PC-9 (cell line): ENCODE measurements at regions not wholly inside any gene's neighbourhood (a gene's known extent, or its start where the extent isn't known, plus 50 kb on each side); places are given as distances from the start of the nearest gene placed in this dataset.

Experiments used
- BruUV-seq: library from RNA; stranded (reverse); fragments of 400-500 nt; replicated peaks from 2 replicates; lab custom pipeline; 2021; lab: Mats Ljungman, UMichigan
- CTCF ChIA-PET: fragments of 300-600 bp; sonication (Branson Sonifier 250); formaldehyde crosslinking; loops from one replicate; lab custom pipeline; 2022; ENCODE audit warnings: antibody characterized with exemption; lab: Charles Lee
- POLR2A ChIA-PET: fragments of 300-600 bp; sonication (Branson Sonifier 250); formaldehyde crosslinking; loops from one replicate; lab custom pipeline; 2022; ENCODE audit warnings: antibody characterized with exemption; ENCODE audit not compliant: unreplicated experiment; lab: Charles Lee
- DNase-seq, 2 experiments: peaks; one replicate each; pipeline versions ENCODE4 v3.0.0 to v3.0.0-alpha.2; 2015 to 2022; ENCODE audit warnings: mixed read lengths in 1 of 2
- H2AFZ ChIP-seq: fragments of 200-600 bp; sonication (generic); 2 replicates; pipeline ENCODE4 v1.8.1; 2017; ENCODE audit warnings: antibody characterized with exemption
- H3F3A ChIP-seq: fragments of 200-600 bp; sonication (generic); 2 replicates; pipeline ENCODE4 v1.8.1; 2017; ENCODE audit warnings: antibody characterized with exemption, mild to moderate bottlenecking, low read depth; ENCODE audit not compliant: insufficient read depth
- H3K27ac ChIP-seq: fragments of 200-600 bp; sonication (generic); 2 replicates; pipeline ENCODE4 v1.6.1; 2016; ENCODE audit warnings: mixed run types
- H3K27me3 ChIP-seq: fragments of 200-600 bp; sonication (generic); 2 replicates; pipeline ENCODE4 v1.6.1; 2016; ENCODE audit warnings: low read depth, mixed run types; ENCODE audit not compliant: insufficient read depth
- H3K36me3 ChIP-seq: fragments of 200-600 bp; sonication (generic); 2 replicates; pipeline ENCODE4 v1.6.1; 2016; ENCODE audit warnings: low read depth, mixed run types
- H3K4me1 ChIP-seq: fragments of 200-600 bp; sonication (generic); replicated peaks from 2 replicates; pipeline ENCODE4 v1.6.1; 2016; ENCODE audit warnings: mixed run types; ENCODE audit not compliant: insufficient read depth
- H3K4me2 ChIP-seq: fragments of 200-600 bp; sonication (generic); 2 replicates; pipeline ENCODE4 v1.6.1; 2017; ENCODE audit warnings: mixed run types
- H3K4me3 ChIP-seq: fragments of 200-600 bp; sonication (generic); 2 replicates; pipeline ENCODE4 v1.6.1; 2016; ENCODE audit warnings: mixed run types
- H3K79me2 ChIP-seq: fragments of 200-600 bp; sonication (generic); 2 replicates; pipeline ENCODE4 v1.6.1; 2017; ENCODE audit warnings: low read depth, mixed run types
- H3K9me2 ChIP-seq: fragments of 200-600 bp; sonication (generic); 2 replicates; pipeline ENCODE4 v1.8.1; 2017; ENCODE audit warnings: mild to moderate bottlenecking; ENCODE audit not compliant: insufficient read depth
- H3K9me3 ChIP-seq: fragments of 200-600 bp; sonication (generic); 2 replicates; pipeline ENCODE4 v1.8.1; 2016; ENCODE audit warnings: low read depth; ENCODE audit not compliant: insufficient read depth
- H4K20me1 ChIP-seq: fragments of 200-600 bp; sonication (generic); 2 replicates; pipeline ENCODE4 v1.8.1; 2017; ENCODE audit not compliant: insufficient read depth
- CTCF ChIP-seq: fragments of 200-600 bp; sonication (generic); conservative IDR thresholded peaks from 2 replicates; pipeline ENCODE4 v1.6.1; 2017; ENCODE audit warnings: mixed run types, antibody characterized with exemption, mild to moderate bottlenecking, moderate library complexity
- EZH2 ChIP-seq: fragments of 200-600 bp; sonication (generic); IDR thresholded peaks from 2 replicates; pipeline ENCODE4 v1.8.0; 2017; ENCODE audit warnings: antibody characterized with exemption, low read depth
- intact Hi-C: fragments of 100-400 bp; cut with micrococcal nuclease; formaldehyde crosslinking; loops from one replicate; pipeline ENCODE4 v1.10.0; 2022; ENCODE audit not compliant: unreplicated experiment

GRCh38 chr12:116466536-116466935 lies 92.6 kb upstream of the MAP1LC3B2 start:
- intact Hi-C loops = no loop called here
- no peak overlapping the region for H3K4me3 ChIP-seq
- TF ChIP-seq EZH2 (no peak), CTCF (no peak)
- H4K20me1 ChIP-seq = no peaks in the 10 kb centered on the region
- H3K4me1 ChIP-seq = no peaks in the 10 kb centered on the region
- no peaks in the 10 kb centered on the region; the same call in 1 of the 2 replicates for H3K9me2 ChIP-seq
- no peaks in the 10 kb centered on the region for H3K36me3 ChIP-seq
- H3F3A ChIP-seq = no peaks in the 10 kb centered on the region; the same call in 1 of the 2 replicates
- H3K4me2 ChIP-seq = no peak overlapping the region
- CTCF ChIA-PET = no interaction called here
- no peaks in the 10 kb centered on the region for H3K79me2 ChIP-seq
- no TSS peak for BruUV-seq
- no peak for DNase-seq
- no peaks in the 10 kb centered on the region for H3K9me3 ChIP-seq
- no peaks in the 10 kb centered on the region for H3K27me3 ChIP-seq
- POLR2A ChIA-PET = interaction anchor here (0.7 kb wide), 1 partner anchor 154 kb away, joined by 3 read pairs; no protein-coding TSS in a partner anchor
- H3K27ac ChIP-seq = no peak overlapping the region
- H2AFZ ChIP-seq = no peak overlapping the region

- Histone ChIP-seq H3F3A (peaks cover under 1% of the 10 kb centered on the region; the same call in 1 of the 2 replicates), H3K9me3 (no peaks in the 10 kb centered on the region), H2AFZ (no peak overlapping the region), H3K4me3 (no peak overlapping the region), H3K9me2 (no peaks in the 10 kb centered on the region), H3K4me1 (0 out of 2 replicates have a peak, but pooled peaks cover 2% of the 10 kb centered on the region), H3K27ac (no peak overlapping the region), H3K27me3 (no peaks in the 10 kb centered on the region), H3K4me2 (no peak overlapping the region), H3K36me3 (no peaks in the 10 kb centered on the region), H4K20me1 (no peaks in the 10 kb centered on the region), H3K79me2 (no peaks in the 10 kb centered on the region)
- POLR2A ChIA-PET = no interaction called here
- intact Hi-C loops = no loop called here
- no peak for TF ChIP-seq CTCF
- no peak for TF ChIP-seq EZH2
- BruUV-seq = no TSS peak
- CTCF ChIA-PET = no interaction called here
- DNase-seq = no peak
These were observed 89.8 kb upstream of the MAP1LC3B2 start for GRCh38 chr12:116469344-116469743.

- Histone ChIP-seq H3K4me1 (0 out of 2 replicates have a peak, but pooled peaks cover 6% of the 10 kb centered on the region), H3K4me2 (no peak overlapping the region), H3K27ac (no peak overlapping the region), H3K9me2 (no peaks in the 10 kb centered on the region), H3F3A (0 out of 2 replicates have a peak, but pooled peaks cover 4% of the 10 kb centered on the region), H3K27me3 (no peaks in the 10 kb centered on the region), H2AFZ (no peak overlapping the region), H4K20me1 (no peaks in the 10 kb centered on the region), H3K79me2 (no peaks in the 10 kb centered on the region), H3K36me3 (no peaks in the 10 kb centered on the region), H3K9me3 (no peaks in the 10 kb centered on the region), H3K4me3 (no peak overlapping the region)
- no TSS peak for BruUV-seq
- intact Hi-C loops = no loop called here
- TF ChIP-seq EZH2 = no peak
- no peak for TF ChIP-seq CTCF
- CTCF ChIA-PET = no interaction called here
- no peak for DNase-seq
- POLR2A ChIA-PET = no interaction called here
These were observed 87.6 kb upstream of the MAP1LC3B2 start for GRCh38 chr12:116471544-116471943.
